HG02943 (cell line): ENCODE measurements at regions not wholly inside any gene's neighbourhood (a gene's known extent, or its start where the extent isn't known, plus 50 kb on each side); places are given as distances from the start of the nearest gene placed in this dataset.
"Not testable (repeated sequence)": the region's sequence is repeated elsewhere in the genome, so short reads cannot be mapped to it uniquely, and the experiment has no call there.

Experiments used
- ATAC-seq: cut with Tn5 transposase; IDR thresholded peaks from one replicate; pipeline ENCODE4 v1.9.1; 2021; ENCODE audit warnings: mild to moderate bottlenecking, low read depth, moderate library complexity; ENCODE audit not compliant: unreplicated experiment

DNA sequence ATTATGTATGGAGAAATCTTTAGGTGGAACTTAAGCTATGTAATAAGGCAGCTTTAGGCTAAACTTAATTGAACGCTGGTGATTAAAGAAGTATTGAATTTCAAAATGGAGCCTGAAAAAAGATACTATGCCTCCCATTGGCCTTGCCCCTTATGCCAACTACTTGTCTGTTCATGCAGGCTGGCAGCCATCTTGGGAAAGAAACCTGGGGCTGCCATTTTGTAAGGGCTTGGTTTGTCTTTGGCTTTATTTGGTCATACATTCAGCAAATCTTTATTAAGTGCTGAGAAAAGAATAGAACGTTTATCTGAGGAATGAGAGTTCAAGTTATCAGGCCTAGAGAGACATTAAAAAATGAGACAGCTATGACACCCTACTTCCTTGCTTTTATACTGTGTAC lies 231.3 kb downstream of the KCNE4 start:
- ATAC-seq, result no peak

- ATAC-seq, result no peak
Observed at GRCh38 chr2:223283771-223284170, 231.8 kb downstream of the KCNE4 start.

DNA sequence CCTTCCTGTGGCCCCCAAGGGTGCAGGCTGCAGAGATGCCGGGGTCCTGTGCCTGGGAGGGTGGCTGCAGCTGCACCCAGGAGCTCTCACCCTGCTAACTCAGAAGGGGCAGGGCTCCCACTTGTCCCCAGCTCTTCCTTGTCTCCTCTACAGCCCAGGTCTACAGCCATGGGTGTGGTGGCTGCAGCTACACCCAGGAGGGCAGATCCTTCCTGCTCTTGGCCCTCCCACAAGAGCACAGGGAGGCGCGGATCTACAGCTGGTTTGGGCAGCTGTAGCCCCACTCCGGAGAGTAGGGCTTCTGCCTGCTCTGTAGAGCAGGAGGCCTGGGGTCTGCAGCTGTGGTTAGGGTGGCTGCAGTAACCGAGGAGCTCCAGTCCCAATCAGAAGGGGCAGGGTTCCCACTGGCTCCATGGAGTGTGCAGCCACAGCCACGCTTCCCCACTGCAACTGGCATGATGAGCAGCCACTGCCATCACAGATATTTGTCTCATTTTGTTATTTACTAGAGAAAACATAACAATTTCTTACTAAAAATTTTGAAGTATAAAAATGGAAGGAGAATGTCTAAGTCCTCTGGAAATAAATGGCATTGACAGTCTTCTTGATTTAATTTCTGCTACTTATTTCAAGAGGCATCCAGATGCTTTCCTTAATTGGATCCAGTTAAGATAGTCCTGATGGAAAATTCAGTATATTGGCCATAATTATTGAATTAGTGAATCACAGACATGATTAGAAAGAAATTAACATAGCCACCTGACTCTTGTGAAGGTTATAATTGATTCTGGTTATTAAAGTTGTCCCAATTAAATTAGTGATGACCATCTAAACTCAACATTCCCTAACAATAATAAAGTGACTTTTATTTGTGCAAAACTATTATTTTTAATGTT lies 233.6 kb downstream of the KCNE4 start:
- ATAC-seq, result no peak

DNA sequence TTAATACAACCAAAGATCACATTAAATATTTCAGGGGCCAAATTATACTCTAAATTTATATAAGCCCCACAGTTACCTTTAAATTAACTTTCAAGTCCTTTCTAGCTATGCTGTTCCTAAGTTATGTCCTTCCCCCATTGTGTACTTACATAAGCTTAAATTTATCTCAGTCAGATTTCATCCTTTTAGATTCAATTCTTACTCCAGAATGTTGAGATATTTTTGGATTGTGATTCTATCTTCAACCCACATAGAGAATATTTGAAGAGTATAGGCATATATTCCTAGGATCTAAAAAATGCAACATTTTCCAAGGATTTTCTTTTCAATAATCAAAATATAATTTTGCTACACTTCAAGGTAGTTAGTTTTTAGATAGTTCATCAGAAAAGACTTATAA lies 242.8 kb downstream of the KCNE4 start:
- ATAC-seq, result no peak

- ATAC-seq, result no peak
Observed at GRCh38 chr2:223297788-223298187, 245.8 kb downstream of the KCNE4 start.

DNA sequence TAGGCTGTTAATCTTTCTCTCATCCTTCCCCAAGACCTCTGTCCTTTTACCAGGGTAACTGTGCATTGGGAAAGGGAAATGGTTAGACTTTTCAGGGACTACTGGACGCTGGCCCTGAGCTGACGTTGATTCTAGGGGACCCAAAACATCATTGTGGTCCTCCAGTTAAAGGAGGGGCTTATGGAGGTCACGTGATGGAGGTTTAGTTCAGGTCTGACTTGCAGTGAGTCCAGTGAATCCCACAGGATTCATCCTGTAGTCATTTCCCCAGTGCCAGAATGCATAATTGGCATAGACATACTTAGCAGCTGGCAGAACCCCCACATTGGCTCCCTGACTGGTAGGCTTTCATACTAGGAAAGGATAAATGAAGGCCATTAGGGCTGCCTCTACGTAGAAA lies 246.3 kb downstream of the KCNE4 start:
- not testable (repeated sequence) for ATAC-seq

DNA sequence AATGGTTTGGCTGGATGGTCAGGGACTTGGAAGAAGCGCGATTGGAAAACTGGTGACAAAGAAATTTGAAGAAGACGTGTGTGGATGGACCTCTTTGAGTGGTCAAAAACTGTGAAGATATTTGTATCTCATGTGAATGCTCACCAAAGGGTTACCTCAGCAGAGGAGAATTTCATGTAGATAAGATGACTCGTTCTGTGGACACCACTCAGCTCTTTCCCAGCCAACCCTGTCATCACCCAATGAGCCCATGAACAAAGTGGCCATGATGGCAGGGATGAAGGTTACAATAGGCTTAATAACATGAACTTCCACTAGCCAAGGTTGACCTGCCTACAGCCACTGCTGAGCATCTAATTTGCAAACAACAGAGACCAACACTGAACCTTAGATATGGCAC lies 248.3 kb downstream of the KCNE4 start:
- no peak for ATAC-seq

DNA sequence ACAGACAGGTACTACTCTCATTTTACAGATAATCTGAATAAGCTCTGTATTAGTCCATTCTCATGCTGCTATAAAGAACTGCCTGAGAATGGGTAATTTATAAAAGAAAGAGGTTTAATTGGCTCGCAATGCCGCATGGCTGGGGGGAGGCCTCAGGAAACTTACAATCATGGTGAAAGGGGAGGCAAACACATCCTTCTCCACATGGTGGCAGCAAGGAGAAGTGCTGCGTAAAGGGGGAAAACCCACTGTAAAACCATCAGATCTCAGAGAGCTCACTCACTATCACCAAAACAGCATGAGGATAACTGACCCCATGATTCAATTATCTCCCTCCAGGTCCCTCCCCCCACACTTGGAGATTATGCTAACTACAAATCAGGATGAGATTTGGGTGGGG lies 254.4 kb downstream of the KCNE4 start:
- ATAC-seq, result no peak

GRCh38 chr2:223311889-223312680 lies 260.1 kb downstream of the KCNE4 start:
- no peak for ATAC-seq

- no peak for ATAC-seq
Observed at GRCh38 chr2:223313101-223313500, 261.1 kb downstream of the KCNE4 start.

DNA sequence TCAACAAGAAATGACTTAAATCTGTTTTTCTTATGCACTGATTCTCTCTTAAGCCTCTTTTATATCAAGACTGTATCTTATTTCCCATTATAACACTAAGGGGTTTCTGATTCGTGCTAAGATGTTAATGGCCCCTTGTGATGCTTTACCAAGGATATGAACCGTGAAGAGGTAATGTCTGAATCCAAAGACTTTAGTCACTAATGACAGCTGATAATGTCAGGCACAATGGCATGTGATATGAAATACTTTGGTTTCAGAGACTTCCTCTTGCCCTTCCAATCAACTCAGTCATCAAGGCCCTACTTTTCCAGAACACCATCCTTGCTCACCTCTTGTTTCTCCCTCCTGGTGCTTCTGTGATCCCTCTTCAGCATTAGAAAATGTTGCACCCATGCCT lies 262.8 kb downstream of the KCNE4 start:
- no peak for ATAC-seq

DNA sequence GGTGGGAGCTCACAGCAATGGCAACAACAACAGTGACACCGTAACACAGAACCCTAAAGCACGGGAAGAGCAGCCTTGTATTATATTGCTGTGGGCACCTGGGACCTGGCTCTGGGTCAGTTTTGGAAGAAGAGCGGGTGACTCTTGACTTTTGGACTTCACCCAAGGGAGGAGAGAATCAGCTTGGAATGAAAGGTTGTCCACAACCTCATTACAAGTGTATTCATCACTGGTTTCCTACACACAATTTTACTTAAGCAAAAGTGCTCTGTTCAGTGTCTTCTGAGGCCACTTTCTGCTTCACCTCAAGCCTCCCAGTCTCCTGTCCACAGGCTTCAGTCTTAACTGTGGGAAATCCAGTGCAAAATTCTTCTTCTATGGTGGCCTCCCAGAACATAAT lies 263.8 kb downstream of the KCNE4 start:
- ATAC-seq, result no peak

GRCh38 chr2:223316342-223316741 lies 264.4 kb downstream of the KCNE4 start:
- no peak for ATAC-seq

- ATAC-seq, result no peak
Observed at GRCh38 chr2:223319601-223320000, 267.6 kb downstream of the KCNE4 start.

DNA sequence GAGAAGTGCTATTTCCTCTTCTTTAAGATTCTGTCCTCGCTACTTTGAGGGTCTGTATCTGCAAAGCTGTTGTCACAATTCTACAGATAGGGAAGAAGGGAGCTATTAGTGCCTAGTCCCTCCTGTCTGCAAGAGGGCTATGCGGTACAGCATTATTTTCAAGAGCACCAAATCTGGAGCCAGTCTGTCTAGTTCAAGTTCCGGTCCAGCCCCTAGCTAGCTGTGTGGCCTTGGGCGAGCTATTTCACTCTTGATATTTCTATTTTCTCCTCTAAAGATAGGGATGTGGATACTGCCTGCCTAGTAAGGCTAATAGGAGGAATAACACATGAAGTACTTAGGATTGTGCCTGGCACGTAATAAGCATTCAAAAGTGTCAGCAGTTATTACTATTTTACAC lies 272.4 kb downstream of the KCNE4 start:
- no peak for ATAC-seq

DNA sequence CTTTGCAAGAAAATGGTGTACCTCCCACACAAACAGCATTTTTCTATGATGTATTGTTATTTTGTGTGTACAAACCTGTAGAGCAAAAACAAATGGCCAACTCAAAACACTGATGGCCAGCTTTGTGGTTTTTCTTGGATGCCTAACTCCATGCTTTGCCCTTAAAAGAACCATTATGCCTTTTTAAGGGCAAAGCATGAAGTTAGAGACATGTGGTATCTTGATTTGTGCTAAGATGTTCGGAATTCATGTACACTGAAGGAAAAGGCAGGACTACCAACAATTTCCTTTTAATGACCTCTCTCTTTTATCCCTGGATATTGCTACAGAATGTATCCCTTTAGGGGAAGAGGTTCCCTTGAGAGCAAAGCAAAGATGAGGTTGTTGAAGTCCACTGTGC lies 273.6 kb downstream of the SCG2 start:
- no peak for ATAC-seq

- ATAC-seq, result not testable (repeated sequence)
Observed at GRCh38 chr2:223330747-223331146, 271.4 kb downstream of the SCG2 start.

- no peak for ATAC-seq
Observed at GRCh38 chr2:223338016-223338415, 264.1 kb downstream of the SCG2 start.

GRCh38 chr2:223357076-223357475 lies 245.1 kb downstream of the SCG2 start:
- no peak for ATAC-seq

DNA sequence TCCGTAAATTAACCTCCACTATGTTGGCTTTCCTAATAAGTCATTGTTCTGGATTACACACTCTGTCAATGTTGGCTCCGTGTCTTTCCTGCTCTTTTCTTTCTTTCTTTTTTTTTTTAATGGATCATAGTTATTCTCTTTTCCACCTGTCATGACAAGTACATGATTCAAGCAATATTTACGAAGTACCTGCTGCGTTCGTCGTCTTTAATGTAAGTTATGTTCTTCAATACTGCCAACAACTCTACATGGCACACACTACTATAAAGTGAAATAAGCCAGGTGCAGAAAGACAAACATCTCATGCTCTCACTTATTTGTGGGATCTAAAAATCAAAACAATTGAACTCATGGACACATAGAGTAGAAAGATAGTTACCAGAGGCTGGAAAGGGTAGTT lies 239.1 kb downstream of the SCG2 start:
- no peak for ATAC-seq

DNA sequence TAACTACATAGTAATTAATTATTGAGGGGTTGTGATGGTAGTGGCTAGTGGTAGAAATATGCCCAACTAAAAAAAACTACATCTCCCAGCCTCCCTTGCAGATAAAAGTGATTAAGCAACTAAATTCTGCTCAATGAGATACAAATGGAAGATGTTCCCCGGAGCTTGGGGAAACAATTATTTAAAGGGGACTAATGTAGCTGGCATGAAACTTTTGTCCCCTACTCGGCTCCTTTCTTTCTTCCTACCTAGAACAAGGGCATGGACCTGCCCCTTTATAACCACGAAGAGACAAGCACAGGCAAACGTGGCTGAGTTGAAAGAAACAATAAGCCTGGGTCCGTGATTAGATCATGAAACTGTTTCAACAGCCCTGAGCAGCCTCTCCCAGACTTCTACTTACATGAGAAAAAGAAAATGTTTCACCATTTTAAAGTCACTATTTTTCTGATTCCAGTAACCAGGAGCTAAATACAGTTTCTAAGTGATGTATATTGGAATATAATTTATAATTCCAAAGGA lies 236.9 kb downstream of the SCG2 start:
- ATAC-seq, result no peak
